Muscle layer of duodenum (tissue), 2 donors: ENCODE measurements at regions not wholly inside any gene's neighbourhood (a gene's known extent, or its start where the extent isn't known, plus 50 kb on each side); places are given as distances from the start of the nearest gene placed in this dataset.
"Not testable (repeated sequence)": the region's sequence is repeated elsewhere in the genome, so short reads cannot be mapped to it uniquely, and the experiment has no call there.

ENCODE experiments used
- H3K27ac ChIP-seq: one replicate; pipeline ENCODE4 v1.7.0; 2013; ENCODE audit warnings: mild to moderate bottlenecking, low read length
- H3K27me3 ChIP-seq: one replicate; pipeline ENCODE4 v1.7.0; 2013; ENCODE audit warnings: low read depth, mild to moderate bottlenecking, control low read depth, low read length
- H3K36me3 ChIP-seq, 2 donors: one replicate each; pipeline ENCODE4 v1.7.0; 2013; ENCODE audit warnings: low read length in 2 of 2, control low read depth in 1 of 2, mild to moderate bottlenecking in 1 of 2; ENCODE audit not compliant: insufficient read depth in 2 of 2, control insufficient read depth in 1 of 2
- H3K4me1 ChIP-seq, 2 donors: one replicate each; pipeline ENCODE4 v1.7.0; 2013; ENCODE audit warnings: low read length in 2 of 2, mild to moderate bottlenecking in 2 of 2, control low read depth in 1 of 2, moderate library complexity in 1 of 2; ENCODE audit not compliant: insufficient read depth in 2 of 2, control insufficient read depth in 1 of 2
- H3K4me3 ChIP-seq, 2 donors: one replicate each; pipeline ENCODE4 v1.7.0; 2013; ENCODE audit warnings: low read length in 2 of 2, low read depth in 1 of 2, mild to moderate bottlenecking in 1 of 2
- H3K9me3 ChIP-seq, 2 donors: one replicate each; pipeline ENCODE4 v1.7.0; 2013; ENCODE audit warnings: low read length in 2 of 2, control low read depth in 1 of 2, mild to moderate bottlenecking in 1 of 2; ENCODE audit not compliant: control insufficient read depth in 1 of 2
- donor health status: healthy.

DNA sequence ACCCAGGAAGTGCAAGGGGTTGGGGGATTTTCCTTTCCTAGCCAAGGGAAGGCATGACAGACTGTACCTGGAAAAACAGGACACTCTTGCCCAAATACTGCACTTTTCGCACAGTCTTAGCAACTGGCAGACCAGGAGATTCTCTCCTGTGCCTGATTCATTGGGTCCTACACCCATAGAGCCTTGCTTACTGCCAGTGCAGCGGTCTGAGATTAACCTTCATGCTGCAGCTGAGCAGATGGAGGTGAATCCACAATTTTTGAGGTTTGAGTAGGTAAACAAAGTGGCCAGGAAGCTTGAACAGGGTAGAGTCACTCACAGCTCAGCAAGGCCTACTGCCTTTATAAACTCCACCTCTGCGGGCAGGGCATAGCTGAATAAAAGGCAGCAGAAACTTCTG lies 1497.6 kb downstream of the FOXD4L5 start:
- not testable (repeated sequence) for H3K4me3 ChIP-seq, H3K4me1 ChIP-seq, H3K27me3 ChIP-seq, H3K27ac ChIP-seq, H3K9me3 ChIP-seq, H3K36me3 ChIP-seq

GRCh38 chr9:63785059-63785458 lies 1500.0 kb downstream of the FOXD4L5 start:
- not testable (repeated sequence) for H3K27me3 ChIP-seq, H3K4me3 ChIP-seq, H3K9me3 ChIP-seq, H3K4me1 ChIP-seq, H3K36me3 ChIP-seq, H3K27ac ChIP-seq

DNA sequence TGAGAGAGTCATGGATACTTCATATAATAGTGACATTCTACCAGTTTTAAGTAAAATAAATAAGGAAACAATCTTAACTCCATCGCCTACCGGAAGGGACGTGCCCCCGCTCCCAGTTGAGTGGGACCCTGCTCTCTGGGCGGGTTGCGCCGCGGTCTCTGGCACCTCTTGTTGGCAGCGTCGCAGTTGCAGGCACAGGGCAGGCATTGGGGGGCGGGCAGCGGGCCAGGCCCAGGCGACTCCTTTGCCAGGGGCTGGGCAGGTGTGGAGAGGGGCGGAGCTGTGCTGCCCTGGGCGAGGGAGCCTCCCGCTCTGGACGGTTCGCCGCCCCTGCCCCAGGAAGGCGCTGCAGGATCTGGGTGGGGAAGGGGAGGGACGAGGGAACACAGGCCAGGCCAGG lies 1500.6 kb downstream of the FOXD4L5 start:
- not testable (repeated sequence) for H3K4me3 ChIP-seq, H3K9me3 ChIP-seq, H3K4me1 ChIP-seq

GRCh38 chr9:63781817-63782439 lies 1503.1 kb downstream of the FOXD4L5 start:
- H3K4me1 ChIP-seq, H3K36me3 ChIP-seq, H3K4me3 ChIP-seq, H3K27me3 ChIP-seq, H3K27ac ChIP-seq, H3K9me3 ChIP-seq: not testable (repeated sequence)

More for the DNA sequence above, 1500.6 kb downstream of the FOXD4L5 start:
- not testable (repeated sequence) for H3K36me3 ChIP-seq, H3K27me3 ChIP-seq, H3K27ac ChIP-seq

DNA sequence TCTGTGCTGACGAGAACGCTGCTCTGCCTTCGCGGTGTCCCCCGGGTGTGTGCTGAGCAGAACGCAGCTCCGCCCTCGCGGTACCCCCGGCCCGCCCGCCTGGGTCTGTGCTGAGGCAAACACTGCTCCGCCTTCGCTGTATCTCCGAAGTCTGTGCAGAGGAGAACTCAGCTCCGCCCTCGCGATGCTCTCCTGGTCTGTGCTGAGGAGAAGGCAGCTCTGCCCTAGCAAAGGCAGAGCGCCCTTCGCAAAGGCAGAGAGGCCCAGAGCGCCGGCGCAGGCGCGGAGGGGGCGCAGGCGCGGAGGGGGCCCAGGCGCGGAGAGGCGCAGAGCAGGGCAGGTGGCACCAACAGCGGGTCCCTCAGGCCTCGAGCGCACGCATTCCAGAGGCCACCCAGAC lies 1503.6 kb downstream of the FOXD4L5 start:
- H3K4me3 ChIP-seq, H3K27me3 ChIP-seq, H3K27ac ChIP-seq, H3K9me3 ChIP-seq, H3K36me3 ChIP-seq, H3K4me1 ChIP-seq: not testable (repeated sequence)

DNA sequence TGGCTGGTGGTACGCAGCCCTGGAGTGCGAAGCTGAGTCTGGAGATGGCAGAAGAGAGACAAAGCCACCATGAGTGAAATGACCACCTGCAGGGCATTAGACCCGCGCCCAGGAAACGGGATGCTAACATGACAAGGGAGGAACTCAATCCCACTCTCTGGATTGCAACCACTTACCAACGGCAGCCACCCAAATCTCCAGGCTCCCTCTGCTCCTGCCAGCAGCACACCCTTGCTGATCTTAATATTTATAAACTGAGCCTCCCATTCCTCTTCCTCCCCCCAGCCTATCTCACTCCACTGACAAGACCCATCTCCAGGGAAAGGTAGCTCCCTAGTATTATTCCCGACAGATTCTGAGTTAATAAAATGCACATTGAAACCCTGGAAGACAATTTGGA lies 1508.8 kb downstream of the FOXD4L5 start:
- not testable (repeated sequence) for H3K4me1 ChIP-seq, H3K27ac ChIP-seq, H3K4me3 ChIP-seq, H3K36me3 ChIP-seq, H3K9me3 ChIP-seq, H3K27me3 ChIP-seq

GRCh38 chr9:63775092-63775426 lies 1510.0 kb downstream of the FOXD4L5 start:
- not testable (repeated sequence) for H3K4me3 ChIP-seq, H3K27me3 ChIP-seq, H3K4me1 ChIP-seq, H3K27ac ChIP-seq, H3K36me3 ChIP-seq, H3K9me3 ChIP-seq

DNA sequence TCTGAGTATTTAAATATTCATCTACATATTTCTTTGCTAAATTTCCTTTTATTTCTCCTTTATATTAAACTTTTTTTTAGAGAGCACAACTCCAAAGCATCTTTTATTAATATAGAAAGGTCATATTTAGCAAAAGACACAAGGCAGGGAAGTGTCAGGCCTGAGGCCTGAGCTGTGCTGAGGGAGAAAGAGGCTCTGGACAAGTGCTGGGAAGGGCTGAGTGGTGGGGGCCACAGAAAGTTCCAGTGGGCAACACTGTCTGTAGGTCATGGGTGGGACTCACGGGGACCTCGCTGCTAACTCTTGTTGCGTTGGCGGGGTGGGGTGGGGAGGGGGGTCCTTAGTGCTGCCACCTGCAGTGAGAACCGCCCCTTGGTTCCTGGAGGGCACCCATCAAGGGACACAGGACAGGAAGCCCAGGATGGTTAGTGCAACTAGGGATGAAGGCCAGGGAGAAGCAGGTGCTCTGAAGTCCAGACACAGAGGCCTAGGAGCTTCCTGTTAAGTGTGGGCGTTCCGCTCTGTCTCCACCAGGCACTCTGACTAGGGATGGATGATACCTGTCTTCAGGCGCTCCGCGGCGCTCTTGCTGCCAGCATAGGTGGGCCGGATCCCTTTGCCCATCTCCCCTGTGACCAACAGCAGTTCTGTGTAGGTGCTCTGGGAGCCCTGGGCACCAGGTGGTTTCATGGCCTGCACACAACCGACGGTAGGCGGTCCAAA lies 1510.5 kb downstream of the FOXD4L5 start:
- H3K27ac ChIP-seq, H3K36me3 ChIP-seq, H3K4me1 ChIP-seq, H3K4me3 ChIP-seq, H3K27me3 ChIP-seq, H3K9me3 ChIP-seq: not testable (repeated sequence)

- H3K4me1 ChIP-seq, H3K36me3 ChIP-seq, H3K27ac ChIP-seq, H3K27me3 ChIP-seq, H3K9me3 ChIP-seq, H3K4me3 ChIP-seq: not testable (repeated sequence)
These were observed 1522.8 kb downstream of the FOXD4L5 start for GRCh38 chr9:63762230-63762629.

DNA sequence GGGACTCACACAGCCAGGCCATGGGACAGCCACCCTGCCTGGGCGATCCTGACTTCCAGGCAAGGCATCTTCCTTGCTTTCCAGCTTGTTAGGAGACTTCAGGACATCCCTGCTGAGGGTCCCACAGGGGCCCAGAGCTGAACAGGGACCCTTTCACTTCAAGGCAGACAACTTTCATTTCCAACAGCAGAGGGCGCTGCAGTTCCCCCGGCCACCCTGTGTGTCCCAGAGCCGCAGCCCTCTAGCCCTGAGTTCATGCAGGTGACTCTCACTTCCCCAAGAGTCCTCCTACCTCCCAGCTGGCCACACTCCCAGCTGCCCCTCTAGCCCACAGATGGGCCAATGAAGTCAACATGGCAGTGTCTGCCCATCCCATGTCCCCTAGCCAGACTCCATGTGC lies 1556.0 kb downstream of the FOXD4L5 start:
- H3K27me3 ChIP-seq, H3K9me3 ChIP-seq, H3K36me3 ChIP-seq, H3K4me1 ChIP-seq, H3K4me3 ChIP-seq, H3K27ac ChIP-seq: not testable (repeated sequence)

DNA sequence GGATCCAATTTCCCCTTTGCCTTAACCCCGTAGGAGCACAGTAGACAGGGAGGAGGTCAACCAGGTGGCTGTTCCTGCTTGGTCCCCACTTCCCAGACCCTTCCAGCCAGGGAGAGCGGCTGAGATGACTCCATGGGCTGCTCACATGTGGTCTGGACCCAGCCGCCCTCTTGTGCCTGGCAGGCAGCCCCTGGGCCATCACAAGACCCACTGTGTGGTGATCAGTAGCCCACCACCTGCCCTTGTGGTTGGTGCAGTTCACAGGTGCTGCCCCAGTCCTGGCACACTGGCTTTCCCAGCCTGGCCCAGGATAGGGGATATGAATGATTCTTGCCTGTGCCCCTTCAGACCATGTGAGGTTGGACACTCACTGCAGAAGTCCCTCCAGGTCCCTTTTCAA lies 1556.7 kb downstream of the FOXD4L5 start:
- no peak overlapping the region for H3K4me3 ChIP-seq
- no peaks in the 10 kb centered on the region for H3K27me3 ChIP-seq
- H3K9me3 ChIP-seq = no peaks in the 10 kb centered on the region
- H3K36me3 ChIP-seq = no peaks in the 10 kb centered on the region
- H3K27ac ChIP-seq = no peak overlapping the region
- no peaks in the 10 kb centered on the region for H3K4me1 ChIP-seq

DNA sequence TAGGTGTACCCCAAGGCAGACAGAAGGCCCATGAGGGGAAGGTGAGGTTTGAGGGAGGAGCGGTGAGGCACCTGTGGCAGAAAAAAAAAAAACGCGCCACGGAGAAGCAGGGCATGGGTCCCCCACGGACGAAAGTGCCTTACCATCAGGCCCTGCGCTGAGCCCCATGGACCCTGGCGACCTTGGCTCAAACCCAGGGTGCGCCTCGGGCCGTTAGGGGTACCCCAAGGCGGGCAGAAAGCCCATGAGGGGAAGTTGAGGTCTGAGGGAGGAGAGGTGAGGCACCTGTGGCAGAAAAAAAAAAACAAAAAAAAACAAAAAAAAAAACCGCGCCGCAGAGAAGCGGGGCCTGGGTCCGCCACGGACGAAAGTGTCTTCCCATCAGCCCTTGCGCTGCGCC lies 1576.7 kb downstream of the FOXD4L5 start:
- H3K36me3 ChIP-seq, H3K4me3 ChIP-seq, H3K27ac ChIP-seq, H3K4me1 ChIP-seq, H3K27me3 ChIP-seq: not testable (repeated sequence)
- peaks cover 0 to 10% of the 10 kb centered on the region in 2 donors for H3K9me3 ChIP-seq
